Keratinocyte (primary cell): ENCODE measurements at regions not wholly inside any gene's neighbourhood (a gene's known extent, or its start where the extent isn't known, plus 50 kb on each side); places are given as distances from the start of the nearest gene placed in this dataset.

Experiments used
- DNase-seq: peaks from one replicate; pipeline ENCODE4 v3.0.0-alpha.2; 2011; ENCODE audit warnings: low read depth, missing footprints, low spot score
- FAIRE-seq: peaks from 2 replicates; lab custom pipeline; 2011; peaks lifted over from hg19 to GRCh38; lab: Jason Lieb, UNC
- H2AFZ ChIP-seq: 2 replicates; pipeline ENCODE4 v1.6.0; 2012; ENCODE audit warnings: low read length, control low read depth, inconsistent platforms; ENCODE audit not compliant: control insufficient read depth
- H3K27ac ChIP-seq: 2 replicates; pipeline ENCODE4 v1.5.1; 2011; ENCODE audit warnings: low read length; ENCODE audit not compliant: control insufficient read depth, insufficient read depth
- H3K27me3 ChIP-seq: 3 replicates; pipeline ENCODE4 v1.6.0; 2011; ENCODE audit warnings: low read length; ENCODE audit not compliant: control insufficient read depth, insufficient read depth; ENCODE audit errors: extremely low read depth
- H3K36me3 ChIP-seq, 2 experiments: 2 replicates in 1 of 2; 3 replicates in 1 of 2; pipeline ENCODE4 v1.5.1; 2011; ENCODE audit warnings: low read length in 2 of 2, mild to moderate bottlenecking in 1 of 2; ENCODE audit not compliant: control insufficient read depth in 2 of 2, insufficient read depth in 2 of 2; ENCODE audit errors: extremely low read depth in 1 of 2
- H3K4me1 ChIP-seq: 3 replicates; pipeline ENCODE4 v1.5.1; 2011; ENCODE audit warnings: low read length; ENCODE audit not compliant: control insufficient read depth, insufficient read depth; ENCODE audit errors: extremely low read depth
- H3K4me2 ChIP-seq: 3 replicates; pipeline ENCODE4 v1.6.0; 2011; ENCODE audit warnings: low read depth, low read length; ENCODE audit not compliant: control insufficient read depth, insufficient read depth; ENCODE audit errors: extremely low read depth
- H3K4me3 ChIP-seq, 3 experiments: fragments of 200-600 bp in 1 of 3; sonication (generic) in 1 of 3; 2 replicates in 2 of 3; 3 replicates in 1 of 3; pipeline ENCODE4 v1.5.1; 2011 to 2016; ENCODE audit warnings: low read length in 3 of 3, mild to moderate bottlenecking in 3 of 3, control low read depth in 2 of 3, inconsistent platforms in 1 of 3, low read depth in 1 of 3, mixed read lengths in 1 of 3, mixed run types in 1 of 3, moderate library complexity in 1 of 3; ENCODE audit not compliant: control insufficient read depth in 2 of 3, insufficient read depth in 2 of 3; ENCODE audit errors: extremely low read depth in 1 of 3
- H3K79me2 ChIP-seq: 2 replicates; pipeline ENCODE4 v1.6.0; 2012; ENCODE audit warnings: low read length; ENCODE audit not compliant: control insufficient read depth, insufficient read depth
- H3K9ac ChIP-seq: 3 replicates; pipeline ENCODE4 v1.6.0; 2011; ENCODE audit warnings: low read length; ENCODE audit not compliant: control insufficient read depth, insufficient read depth; ENCODE audit errors: extremely low read depth
- H3K9me1 ChIP-seq: 3 replicates; pipeline ENCODE4 v1.6.0; 2011; ENCODE audit warnings: low read length; ENCODE audit not compliant: control insufficient read depth, insufficient read depth; ENCODE audit errors: extremely low read depth
- H3K9me3 ChIP-seq: 2 replicates; pipeline ENCODE4 v1.5.1; 2012; ENCODE audit warnings: low read depth, low read length; ENCODE audit not compliant: control insufficient read depth
- H4K20me1 ChIP-seq: 3 replicates; pipeline ENCODE4 v1.6.0; 2011; ENCODE audit warnings: low read length; ENCODE audit not compliant: control insufficient read depth, insufficient read depth; ENCODE audit errors: extremely low read depth
- EZH2 ChIP-seq: IDR thresholded peaks from one replicate; pipeline ENCODE4 v1.6.1; 2012; ENCODE audit warnings: inconsistent platforms, mild to moderate bottlenecking, low read length, moderate library complexity
- dilution Hi-C: fragments of 300-500 bp; cut with MboI; formaldehyde crosslinking; loops from one replicate; pipeline ENCODE4 v1.7.0; 2020; ENCODE audit warnings: low sequenced_read_pairs; ENCODE audit not compliant: extremely low pct_ligation_motif_present
- TF ChIP-seq, protein P1 (sequence below), 3 experiments: IDR thresholded peaks in 1 of 3; conservative IDR thresholded peaks in 1 of 3; optimal IDR thresholded peaks in 1 of 3; 2 replicates in 2 of 3; 3 replicates in 1 of 3; pipeline versions ENCODE3 to v1.5.1; 2011; ENCODE audit warnings: low read length in 3 of 3, mild to moderate bottlenecking in 3 of 3, moderate library complexity in 2 of 3, control low read depth in 1 of 3, inconsistent platforms in 1 of 3; ENCODE audit not compliant: insufficient read depth in 2 of 3; ENCODE audit errors: extremely low read depth in 1 of 3

DNA sequence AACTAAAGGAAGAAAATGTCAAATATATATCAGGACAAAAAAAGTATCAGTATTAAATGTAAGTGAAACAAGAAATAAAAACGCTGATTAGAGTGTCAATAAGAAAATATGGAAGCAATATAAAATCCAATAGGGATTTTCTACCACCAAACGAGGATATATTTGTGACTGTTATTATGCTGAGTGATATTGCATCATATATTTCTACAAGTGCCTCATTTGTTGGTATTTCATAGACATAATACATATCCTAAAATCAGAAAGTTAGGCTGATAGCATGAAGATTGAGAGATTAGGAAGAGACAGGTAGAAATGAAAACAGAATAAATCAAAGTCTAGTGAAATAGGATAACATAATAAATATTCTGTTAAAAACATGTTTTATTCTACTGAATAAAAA, 429.2 kb upstream of the IRAK1BP1 start:
- H3K79me2 ChIP-seq = no peaks in the 10 kb centered on the region
- no peak for DNase-seq
- H4K20me1 ChIP-seq = no peaks in the 10 kb centered on the region
- no peaks in the 10 kb centered on the region for H3K27me3 ChIP-seq
- no peaks in the 10 kb centered on the region for H3K4me1 ChIP-seq
- no peak for FAIRE-seq
- no peak overlapping the region for H3K9ac ChIP-seq
- H3K36me3 ChIP-seq = no peaks in the 10 kb centered on the region
- no peak overlapping the region for H3K4me3 ChIP-seq
- H2AFZ ChIP-seq = no peak overlapping the region
- no peaks in the 10 kb centered on the region for H3K9me1 ChIP-seq
- H3K9me3 ChIP-seq = no peaks in the 10 kb centered on the region
- no peak overlapping the region for H3K27ac ChIP-seq
- dilution Hi-C loops = no loop called here
- H3K4me2 ChIP-seq = no peak overlapping the region
- no peak for TF ChIP-seq EZH2
- TF ChIP-seq, protein P1, sequence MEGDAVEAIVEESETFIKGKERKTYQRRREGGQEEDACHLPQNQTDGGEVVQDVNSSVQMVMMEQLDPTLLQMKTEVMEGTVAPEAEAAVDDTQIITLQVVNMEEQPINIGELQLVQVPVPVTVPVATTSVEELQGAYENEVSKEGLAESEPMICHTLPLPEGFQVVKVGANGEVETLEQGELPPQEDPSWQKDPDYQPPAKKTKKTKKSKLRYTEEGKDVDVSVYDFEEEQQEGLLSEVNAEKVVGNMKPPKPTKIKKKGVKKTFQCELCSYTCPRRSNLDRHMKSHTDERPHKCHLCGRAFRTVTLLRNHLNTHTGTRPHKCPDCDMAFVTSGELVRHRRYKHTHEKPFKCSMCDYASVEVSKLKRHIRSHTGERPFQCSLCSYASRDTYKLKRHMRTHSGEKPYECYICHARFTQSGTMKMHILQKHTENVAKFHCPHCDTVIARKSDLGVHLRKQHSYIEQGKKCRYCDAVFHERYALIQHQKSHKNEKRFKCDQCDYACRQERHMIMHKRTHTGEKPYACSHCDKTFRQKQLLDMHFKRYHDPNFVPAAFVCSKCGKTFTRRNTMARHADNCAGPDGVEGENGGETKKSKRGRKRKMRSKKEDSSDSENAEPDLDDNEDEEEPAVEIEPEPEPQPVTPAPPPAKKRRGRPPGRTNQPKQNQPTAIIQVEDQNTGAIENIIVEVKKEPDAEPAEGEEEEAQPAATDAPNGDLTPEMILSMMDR (optimal IDR thresholded peaks at IDR 0.05 in 1 of 3, IDR thresholded peaks at IDR 0.05 in 1 of 3, conservative IDR thresholded peaks at IDR 0.05 in 1 of 3; ENCODE audit: extremely low read depth in 1 of 3, insufficient read depth in 2 of 3, low read length in 3 of 3) = no peak

DNA sequence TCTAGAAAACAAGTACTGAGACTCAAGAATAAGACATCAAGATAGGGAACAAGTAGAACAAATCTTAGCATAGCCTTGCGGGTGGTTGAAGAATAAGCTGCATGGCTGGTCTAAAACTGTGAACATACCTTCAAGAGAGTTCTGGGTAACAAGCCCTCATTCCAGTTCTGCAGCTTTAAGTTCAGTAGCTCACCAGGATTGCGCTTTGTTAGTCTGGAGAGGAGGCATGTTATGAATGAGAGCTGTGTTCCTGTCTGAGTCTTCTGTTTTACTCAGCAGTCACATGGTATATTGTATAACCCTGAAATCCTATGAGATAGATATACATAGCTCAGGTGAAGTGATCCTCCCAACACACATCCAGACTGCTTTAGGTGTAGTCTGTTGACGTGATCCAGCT, 406.6 kb upstream of the IRAK1BP1 start:
- H3K27ac ChIP-seq = no peak overlapping the region
- dilution Hi-C loops = no loop called here
- H4K20me1 ChIP-seq = no peaks in the 10 kb centered on the region
- DNase-seq (no peak), FAIRE-seq (peak; percentile 56)
- H3K9me1 ChIP-seq = no peaks in the 10 kb centered on the region
- no peaks in the 10 kb centered on the region for H3K9me3 ChIP-seq
- no peak overlapping the region for H3K9ac ChIP-seq
- no peaks in the 10 kb centered on the region for H3K79me2 ChIP-seq
- no peaks in the 10 kb centered on the region for H3K27me3 ChIP-seq
- H3K36me3 ChIP-seq = no peaks in the 10 kb centered on the region
- H2AFZ ChIP-seq = peak overlapping the region; percentile 49
- H3K4me3 ChIP-seq = no peak overlapping the region
- H3K4me1 ChIP-seq = no peaks in the 10 kb centered on the region
- no peak overlapping the region for H3K4me2 ChIP-seq
- no peak for TF ChIP-seq EZH2
- TF ChIP-seq, protein P1 (optimal IDR thresholded peaks at IDR 0.05 in 1 of 3, IDR thresholded peaks at IDR 0.05 in 1 of 3, conservative IDR thresholded peaks at IDR 0.05 in 1 of 3; ENCODE audit: extremely low read depth in 1 of 3, insufficient read depth in 2 of 3, low read length in 3 of 3) = no peak
